SK-N-SH (cell line): ENCODE measurements at regions not wholly inside any gene's neighbourhood (a gene's known extent, or its start where the extent isn't known, plus 50 kb on each side); places are given as distances from the start of the nearest gene placed in this dataset.

ENCODE experiments used
- CTCF ChIA-PET: fragments of 300-600, 350-600 bp; formaldehyde crosslinking; extraction: SDS; loops from one replicate; lab custom pipeline; 2021; lab: Yijun Ruan, JAX
- POLR2A ChIA-PET: fragments of 350-600 bp; sonication (Branson Sonifier 250); formaldehyde crosslinking; extraction: SDS; loops from one replicate; lab custom pipeline; 2020; ENCODE audit warnings: antibody characterized with exemption, inconsistent platforms; lab: Yijun Ruan, JAX
- DNase-seq: peaks from one replicate; pipeline ENCODE4 v3.0.0; 2012
- H2AFZ ChIP-seq: fragments of 200-600 bp; sonication (generic); 2 replicates; pipeline ENCODE4 v1.8.1; 2016; ENCODE audit warnings: antibody characterized with exemption, mild to moderate bottlenecking, low read depth
- H3F3A ChIP-seq: fragments of 200-600 bp; sonication (generic); replicated peaks from 2 replicates; pipeline ENCODE3; 2016; ENCODE audit warnings: antibody characterized with exemption, mild to moderate bottlenecking; ENCODE audit not compliant: insufficient read depth
- H3K27ac ChIP-seq, 2 experiments: fragments of 200-500 bp in 1 of 2; fragments of 200-600 bp in 1 of 2; sonication (Bioruptor generic) in 1 of 2; sonication (generic), shearing (Covaris generic) in 1 of 2; 2 replicates each; pipeline versions ENCODE4 v1.5.1 to v1.6.1; 2014 to 2016; ENCODE audit warnings: low read depth in 2 of 2, inconsistent platforms in 1 of 2, low read length in 1 of 2, mild to moderate bottlenecking in 1 of 2, mixed read lengths in 1 of 2
- H3K27me3 ChIP-seq: fragments of 200-600 bp; sonication (generic), shearing (Covaris generic); 2 replicates; pipeline ENCODE4 v1.6.1; 2016; ENCODE audit warnings: mixed run types; ENCODE audit not compliant: insufficient read depth
- H3K36me3 ChIP-seq, 2 experiments: fragments of 200-500 bp in 1 of 2; fragments of 200-600 bp in 1 of 2; sonication (Bioruptor generic) in 1 of 2; sonication (generic) in 1 of 2; replicated peaks in 1 of 2; 2 replicates each; pipeline versions ENCODE3 to v1.5.1; 2014 to 2016; ENCODE audit warnings: low read length in 1 of 2, mild to moderate bottlenecking in 1 of 2; ENCODE audit not compliant: insufficient read depth in 2 of 2, control insufficient read depth in 1 of 2
- H3K4me1 ChIP-seq, 2 experiments: fragments of 200-500 bp in 1 of 2; fragments of 200-600 bp in 1 of 2; sonication (Bioruptor generic) in 1 of 2; sonication (generic), shearing (Covaris generic) in 1 of 2; 2 replicates each; pipeline versions ENCODE4 v1.5.1 to v1.6.1; 2014 to 2016; ENCODE audit warnings: low read depth in 1 of 2, low read length in 1 of 2, mixed run types in 1 of 2; ENCODE audit not compliant: insufficient read depth in 2 of 2, control insufficient read depth in 1 of 2
- H3K4me2 ChIP-seq: fragments of 200-600 bp; sonication (generic), shearing (Covaris generic); 2 replicates; pipeline ENCODE4 v1.6.1; 2017; ENCODE audit warnings: mixed run types
- H3K4me3 ChIP-seq, 2 experiments: fragments of 200-500 bp in 1 of 2; fragments of 200-600 bp in 1 of 2; sonication (Bioruptor generic) in 1 of 2; sonication (generic), shearing (Covaris generic) in 1 of 2; 2 replicates each; pipeline versions ENCODE4 v1.5.1 to v1.8.1; 2014 to 2016; ENCODE audit warnings: low read depth in 2 of 2, inconsistent platforms in 1 of 2, low read length in 1 of 2, mild to moderate bottlenecking in 1 of 2, mixed read lengths in 1 of 2, moderate library complexity in 1 of 2
- H3K79me2 ChIP-seq: fragments of 200-600 bp; sonication (generic); 2 replicates; pipeline ENCODE4 v1.8.1; 2017; ENCODE audit warnings: mild to moderate bottlenecking; ENCODE audit not compliant: insufficient read depth
- H3K9ac ChIP-seq: fragments of 200-600 bp; sonication (generic); 2 replicates; pipeline ENCODE4 v1.6.1; 2017; ENCODE audit warnings: mixed run types
- H3K9me2 ChIP-seq: fragments of 200-600 bp; sonication (generic); 2 replicates; pipeline ENCODE4 v1.6.1; 2017; ENCODE audit warnings: mixed run types
- H3K9me3 ChIP-seq: fragments of 200-600 bp; sonication (generic); 2 replicates; pipeline ENCODE4 v1.6.1; 2017; ENCODE audit warnings: mixed run types, mild to moderate bottlenecking, moderate library complexity
- H4K20me1 ChIP-seq: fragments of 200-600 bp; sonication (generic); 2 replicates; pipeline ENCODE4 v1.6.1; 2017; ENCODE audit warnings: mild to moderate bottlenecking, mixed run types; ENCODE audit not compliant: insufficient read depth
- EP300 ChIP-seq, 2 experiments: IDR thresholded peaks; 2 replicates each; pipeline versions ENCODE4 v1.4.0 to v1.6.1; 2012; ENCODE audit warnings: borderline replicate concordance in 1 of 2, low read depth in 1 of 2, low read length in 1 of 2
- EZH2phosphoT487 ChIP-seq: fragments of 200-600 bp; sonication (generic); IDR thresholded peaks from 2 replicates; pipeline ENCODE4 v1.6.1; 2017; ENCODE audit warnings: low read depth, mixed run types, mild to moderate bottlenecking, antibody characterized with exemption, moderate library complexity, borderline replicate concordance
- FOXJ3 ChIP-seq: sonication (generic); formaldehyde crosslinking; IDR thresholded peaks from 2 replicates; pipeline ENCODE4 v1.5.1; 2020; ENCODE audit warnings: mild to moderate bottlenecking, missing genetic modification reagents
- FOXM1 ChIP-seq: IDR thresholded peaks from 2 replicates; pipeline ENCODE4 v1.4.0; 2012; ENCODE audit warnings: low read depth, mild to moderate bottlenecking
- MEF2A ChIP-seq: IDR thresholded peaks from 2 replicates; pipeline ENCODE4 v1.4.0; 2012; ENCODE audit warnings: low read depth, borderline replicate concordance
- MXI1 ChIP-seq: IDR thresholded peaks from 2 replicates; pipeline ENCODE4 v1.6.1; 2012; ENCODE audit warnings: mild to moderate bottlenecking, low read depth, low read length, improper control_type of control experiment
- NRF1 ChIP-seq: IDR thresholded peaks from 2 replicates; pipeline ENCODE4 v1.6.1; 2012; ENCODE audit warnings: low read depth, mild to moderate bottlenecking, low read length
- PBX3 ChIP-seq: IDR thresholded peaks from 2 replicates; pipeline ENCODE4; 2012
- RFX5 ChIP-seq: IDR thresholded peaks from 2 replicates; pipeline ENCODE4 v1.6.1; 2012; ENCODE audit warnings: mild to moderate bottlenecking, improper control_type of control experiment, low read length
- RXRA ChIP-seq: IDR thresholded peaks from 2 replicates; pipeline ENCODE4 v1.4.0; 2012; ENCODE audit warnings: low read depth, mild to moderate bottlenecking, borderline replicate concordance
- SIN3A ChIP-seq: IDR thresholded peaks from 2 replicates; pipeline ENCODE4 v1.6.1; 2012; ENCODE audit warnings: low read depth, mild to moderate bottlenecking, low read length, moderate library complexity, borderline replicate concordance
- TAF1 ChIP-seq: IDR thresholded peaks from 2 replicates; pipeline ENCODE4 v1.6.1; 2012; ENCODE audit warnings: low read depth, mild to moderate bottlenecking, low read length, moderate library complexity, borderline replicate concordance
- TCF12 ChIP-seq: IDR thresholded peaks from 2 replicates; pipeline ENCODE4 v1.4.0; 2012
- USF1 ChIP-seq: IDR thresholded peaks from 2 replicates; pipeline ENCODE4 v1.4.0; 2012; ENCODE audit warnings: low read depth, borderline replicate concordance
- USF2 ChIP-seq: fragments of 150-350 bp; IDR thresholded peaks from 2 replicates; pipeline ENCODE4 v1.6.1; 2017; ENCODE audit warnings: antibody characterized with exemption, low read length, low read depth, borderline replicate concordance
- YY1 ChIP-seq: IDR thresholded peaks from 2 replicates; pipeline ENCODE4 v1.4.0; 2012; ENCODE audit warnings: low read depth, mild to moderate bottlenecking
- WGBS: methylation state at CpG from one replicate; pipeline ENCODE4 v1.1.6; 2017; ENCODE audit warnings: low lambda C conversion rate; 5-methylcytosine and 5-hydroxymethylcytosine counted together
- TF ChIP-seq, protein P1 (sequence below): fragments of 200-600 bp; sonication (generic); IDR thresholded peaks from 2 replicates; pipeline ENCODE4 v1.6.1; 2017; ENCODE audit warnings: antibody characterized with exemption, mild to moderate bottlenecking, moderate library complexity
- TF ChIP-seq, protein P2 (sequence below): IDR thresholded peaks from 2 replicates; pipeline ENCODE4 v1.6.1; 2012; ENCODE audit warnings: mild to moderate bottlenecking, low read depth, low read length, moderate library complexity

DNA sequence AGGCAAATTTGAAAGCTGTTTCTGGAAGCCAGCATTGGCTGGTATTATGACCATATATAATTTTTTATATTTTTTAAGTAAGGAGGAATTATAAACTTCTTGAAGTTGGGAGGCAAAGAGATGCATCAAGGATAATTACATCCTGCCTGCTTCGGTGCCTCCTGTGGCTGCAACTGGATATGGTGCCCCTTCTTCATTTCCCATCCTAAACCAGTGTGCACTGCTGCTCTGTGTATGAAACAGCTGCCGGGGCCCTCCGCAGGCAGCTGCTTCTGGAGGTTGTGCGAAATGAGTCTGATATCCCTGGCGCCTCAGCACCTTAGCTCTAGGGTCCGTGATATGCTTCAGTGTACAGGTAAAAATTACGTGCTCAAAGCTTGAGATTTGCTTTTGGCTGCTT lies 304.2 kb downstream of the ENC1 start:
- peaks cover 0 to 2% of the 10 kb centered on the region in 2 experiments; a peak in 2 of 4 replicates for H3K4me1 ChIP-seq
- H2AFZ ChIP-seq, result no peak overlapping the region
- POLR2A ChIA-PET, result no interaction called here
- no peaks in the 10 kb centered on the region for H3K9me3 ChIP-seq
- CTCF ChIA-PET, result interaction anchor here (1.4 kb wide), 1 partner anchor 13 kb away, joined by 3 read pairs; no protein-coding TSS in a partner anchor
- H3K27me3 ChIP-seq, result no peaks in the 10 kb centered on the region
- WGBS, result 95% methylated on average over 7 of the region's 7 CpGs
- no peaks in the 10 kb centered on the region for H4K20me1 ChIP-seq
- H3K4me2 ChIP-seq, result no peak overlapping the region
- no peak overlapping the region for H3K9ac ChIP-seq
- H3K36me3 ChIP-seq, result no peaks in the 10 kb centered on the region
- no peak for DNase-seq
- no peaks in the 10 kb centered on the region for H3K9me2 ChIP-seq
- no peaks in the 10 kb centered on the region for H3K79me2 ChIP-seq
- TF ChIP-seq EP300 (IDR thresholded peaks at IDR 0.05; ENCODE audit: borderline replicate concordance in 1 of 2, low read depth in 1 of 2, low read length in 1 of 2), result no peak
- no peak for TF ChIP-seq FOXJ3
- no peak for TF ChIP-seq SIN3A
- TF ChIP-seq FOXM1, result no peak
- TF ChIP-seq EZH2phosphoT487, result no peak
- no peak for TF ChIP-seq TAF1
- TF ChIP-seq USF1, result no peak
- no peak for TF ChIP-seq USF2
- no peak for TF ChIP-seq RFX5
- TF ChIP-seq, protein P1, sequence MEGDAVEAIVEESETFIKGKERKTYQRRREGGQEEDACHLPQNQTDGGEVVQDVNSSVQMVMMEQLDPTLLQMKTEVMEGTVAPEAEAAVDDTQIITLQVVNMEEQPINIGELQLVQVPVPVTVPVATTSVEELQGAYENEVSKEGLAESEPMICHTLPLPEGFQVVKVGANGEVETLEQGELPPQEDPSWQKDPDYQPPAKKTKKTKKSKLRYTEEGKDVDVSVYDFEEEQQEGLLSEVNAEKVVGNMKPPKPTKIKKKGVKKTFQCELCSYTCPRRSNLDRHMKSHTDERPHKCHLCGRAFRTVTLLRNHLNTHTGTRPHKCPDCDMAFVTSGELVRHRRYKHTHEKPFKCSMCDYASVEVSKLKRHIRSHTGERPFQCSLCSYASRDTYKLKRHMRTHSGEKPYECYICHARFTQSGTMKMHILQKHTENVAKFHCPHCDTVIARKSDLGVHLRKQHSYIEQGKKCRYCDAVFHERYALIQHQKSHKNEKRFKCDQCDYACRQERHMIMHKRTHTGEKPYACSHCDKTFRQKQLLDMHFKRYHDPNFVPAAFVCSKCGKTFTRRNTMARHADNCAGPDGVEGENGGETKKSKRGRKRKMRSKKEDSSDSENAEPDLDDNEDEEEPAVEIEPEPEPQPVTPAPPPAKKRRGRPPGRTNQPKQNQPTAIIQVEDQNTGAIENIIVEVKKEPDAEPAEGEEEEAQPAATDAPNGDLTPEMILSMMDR, result no peak
- TF ChIP-seq YY1, result no peak
- TF ChIP-seq TCF12, result no peak
- no peak for TF ChIP-seq MEF2A
- no peak for TF ChIP-seq MXI1
- TF ChIP-seq PBX3, result no peak
- TF ChIP-seq, protein P2, sequence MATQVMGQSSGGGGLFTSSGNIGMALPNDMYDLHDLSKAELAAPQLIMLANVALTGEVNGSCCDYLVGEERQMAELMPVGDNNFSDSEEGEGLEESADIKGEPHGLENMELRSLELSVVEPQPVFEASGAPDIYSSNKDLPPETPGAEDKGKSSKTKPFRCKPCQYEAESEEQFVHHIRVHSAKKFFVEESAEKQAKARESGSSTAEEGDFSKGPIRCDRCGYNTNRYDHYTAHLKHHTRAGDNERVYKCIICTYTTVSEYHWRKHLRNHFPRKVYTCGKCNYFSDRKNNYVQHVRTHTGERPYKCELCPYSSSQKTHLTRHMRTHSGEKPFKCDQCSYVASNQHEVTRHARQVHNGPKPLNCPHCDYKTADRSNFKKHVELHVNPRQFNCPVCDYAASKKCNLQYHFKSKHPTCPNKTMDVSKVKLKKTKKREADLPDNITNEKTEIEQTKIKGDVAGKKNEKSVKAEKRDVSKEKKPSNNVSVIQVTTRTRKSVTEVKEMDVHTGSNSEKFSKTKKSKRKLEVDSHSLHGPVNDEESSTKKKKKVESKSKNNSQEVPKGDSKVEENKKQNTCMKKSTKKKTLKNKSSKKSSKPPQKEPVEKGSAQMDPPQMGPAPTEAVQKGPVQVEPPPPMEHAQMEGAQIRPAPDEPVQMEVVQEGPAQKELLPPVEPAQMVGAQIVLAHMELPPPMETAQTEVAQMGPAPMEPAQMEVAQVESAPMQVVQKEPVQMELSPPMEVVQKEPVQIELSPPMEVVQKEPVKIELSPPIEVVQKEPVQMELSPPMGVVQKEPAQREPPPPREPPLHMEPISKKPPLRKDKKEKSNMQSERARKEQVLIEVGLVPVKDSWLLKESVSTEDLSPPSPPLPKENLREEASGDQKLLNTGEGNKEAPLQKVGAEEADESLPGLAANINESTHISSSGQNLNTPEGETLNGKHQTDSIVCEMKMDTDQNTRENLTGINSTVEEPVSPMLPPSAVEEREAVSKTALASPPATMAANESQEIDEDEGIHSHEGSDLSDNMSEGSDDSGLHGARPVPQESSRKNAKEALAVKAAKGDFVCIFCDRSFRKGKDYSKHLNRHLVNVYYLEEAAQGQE, result no peak
- no peak for TF ChIP-seq NRF1
- no peak for TF ChIP-seq RXRA
- no peaks in the 10 kb centered on the region for H3F3A ChIP-seq
- no peak overlapping the region for H3K4me3 ChIP-seq
- H3K27ac ChIP-seq, result no peak overlapping the region
